SKM-1 treated with dmso at 0.1 percent for 144 hours (cell line): ENCODE measurements at regions not wholly inside any gene's neighbourhood (a gene's known extent, or its start where the extent isn't known, plus 50 kb on each side); places are given as distances from the start of the nearest gene placed in this dataset.

Experiments
- DNase-seq: peaks from one replicate; lab custom pipeline; 2025; ENCODE audit not compliant: unreplicated experiment; lab: John Stamatoyannopoulos, UW

DNA sequence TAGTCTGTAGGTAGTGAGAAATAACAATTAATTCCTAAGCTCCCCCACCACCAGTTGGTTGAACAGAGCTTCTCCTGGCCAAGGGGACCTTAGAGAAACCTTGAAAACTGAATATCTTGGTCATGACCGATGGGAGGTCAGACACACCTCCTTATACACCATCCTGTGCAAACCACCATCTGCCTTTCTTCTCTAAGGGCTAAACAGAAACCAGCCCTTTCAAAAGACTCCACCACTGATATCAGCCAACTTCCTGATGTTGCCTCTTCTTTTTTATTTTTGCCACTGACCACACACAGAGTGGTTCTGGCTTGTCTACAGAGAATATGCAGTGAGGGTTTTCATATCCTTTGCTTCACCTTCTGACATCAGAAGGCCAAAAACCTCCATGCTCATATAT lies 977.7 kb upstream of the SEL1L start:
- no peak for DNase-seq

- no peak for DNase-seq
Measured at GRCh38 chr14:82520765-82521164, 987.1 kb upstream of the SEL1L start.

GRCh38 chr14:82521191-82521590 lies 987.5 kb upstream of the SEL1L start:
- no peak for DNase-seq

DNA sequence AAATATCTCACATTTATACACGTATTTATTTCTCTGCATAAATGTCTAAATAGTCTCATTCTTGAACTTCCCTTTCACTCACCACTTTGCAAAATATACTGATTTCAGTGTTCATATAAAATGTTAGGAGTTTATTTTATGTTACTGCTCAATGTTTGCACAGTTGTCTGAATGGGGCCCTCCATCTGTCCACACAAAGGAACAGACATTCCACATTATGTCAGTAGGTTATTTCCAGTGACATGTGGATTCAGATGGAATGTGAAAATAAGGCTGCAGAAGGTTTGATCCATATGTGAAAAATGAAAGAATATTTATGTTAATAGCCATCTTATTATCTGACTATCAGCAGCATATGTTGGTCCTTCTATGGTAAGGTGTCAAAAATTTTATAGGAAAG lies 994.4 kb upstream of the SEL1L start:
- no peak for DNase-seq

GRCh38 chr14:82533351-82533750 lies 999.7 kb upstream of the SEL1L start:
- no peak for DNase-seq

DNA sequence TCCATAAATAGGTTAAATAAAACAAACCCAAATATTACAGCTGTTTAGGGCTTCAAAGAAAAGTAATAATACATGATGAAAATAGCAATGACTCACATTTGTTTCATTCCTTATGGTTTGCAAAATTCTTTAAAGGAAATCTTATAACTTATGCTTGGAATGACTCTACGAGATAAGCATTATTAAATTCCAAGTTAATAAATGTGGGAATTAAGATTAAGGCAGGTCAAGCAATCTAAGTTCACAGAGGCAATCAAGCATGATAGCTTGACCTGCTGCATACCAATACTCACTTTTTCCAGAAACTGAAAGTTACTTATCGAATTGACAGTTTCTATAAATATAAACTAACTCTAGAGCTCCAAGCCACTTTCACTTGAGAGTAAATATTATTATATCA lies 1002.9 kb upstream of the SEL1L start:
- no peak for DNase-seq

GRCh38 chr14:82537831-82538230 lies 1004.2 kb upstream of the SEL1L start:
- no peak for DNase-seq

GRCh38 chr14:82546401-82546800 lies 1012.7 kb upstream of the SEL1L start:
- DNase-seq: no peak

DNA sequence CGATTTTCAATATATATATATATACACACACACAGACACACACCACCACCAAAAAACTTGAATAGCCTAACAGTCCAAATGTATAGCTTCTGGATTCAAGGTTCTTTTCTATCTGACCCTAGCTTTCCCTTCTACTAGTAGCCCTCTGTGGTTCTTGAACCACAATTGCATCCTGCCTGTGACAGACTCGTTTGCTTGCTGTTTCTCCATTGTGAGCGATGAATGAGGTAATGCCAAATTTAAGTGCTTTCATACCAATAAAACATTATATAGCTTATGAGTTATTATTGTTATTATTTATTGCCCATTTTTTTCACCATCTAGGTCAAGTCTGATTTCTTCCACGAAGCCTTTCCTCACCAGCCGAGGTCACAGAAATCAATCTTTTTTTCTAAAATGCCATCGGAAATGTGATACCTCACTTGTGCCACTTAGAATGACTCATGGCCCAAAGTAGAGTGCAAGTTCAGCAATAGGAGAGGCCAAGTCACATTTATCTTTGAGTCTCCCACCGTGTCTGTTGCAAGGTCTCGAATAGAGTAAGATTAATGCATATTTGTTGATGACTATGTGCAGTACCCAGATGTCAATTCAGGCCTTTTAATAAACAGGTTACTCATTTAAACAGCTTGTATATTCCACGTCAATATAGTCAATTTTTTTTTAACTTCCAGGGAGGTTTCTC lies 1015.8 kb upstream of the SEL1L start:
- DNase-seq: no peak

DNA sequence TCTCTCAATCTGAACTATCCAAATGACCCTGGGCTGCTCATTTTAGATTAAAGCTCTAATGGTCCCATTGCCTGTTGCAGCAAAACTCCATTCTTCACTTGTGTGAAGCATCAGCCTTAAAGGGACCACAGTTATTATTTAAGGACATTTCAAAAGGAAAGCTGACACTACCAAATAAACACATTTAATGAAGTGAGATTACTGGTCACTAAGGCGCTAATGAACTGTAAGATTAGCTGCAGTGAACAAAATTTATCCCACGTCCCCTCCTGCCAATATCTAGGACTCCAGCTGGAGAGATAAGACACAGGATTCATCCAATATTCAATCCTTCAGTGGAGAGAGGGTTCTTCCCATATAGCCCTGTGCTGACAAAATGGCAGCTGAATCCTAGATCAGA lies 1029.2 kb upstream of the SEL1L start:
- no peak for DNase-seq

DNA sequence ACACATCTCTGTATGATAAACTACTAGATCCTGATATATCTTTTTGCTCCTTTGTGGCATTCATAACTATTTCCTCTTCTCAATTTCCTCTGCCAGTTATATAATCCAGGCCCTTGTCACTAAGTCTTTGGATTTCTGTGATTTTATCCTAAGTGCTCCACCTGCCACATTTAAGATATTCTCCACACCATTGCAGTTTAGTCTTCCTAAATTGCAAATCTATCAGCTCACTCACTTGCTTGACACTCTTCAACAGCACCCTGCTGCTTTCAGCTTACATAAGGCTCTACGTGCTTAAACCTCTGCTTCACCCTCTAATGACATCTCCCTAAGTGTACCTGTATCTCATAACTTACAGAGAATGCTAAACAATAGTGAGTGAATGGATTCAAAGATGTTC lies 1032.2 kb upstream of the SEL1L start:
- no peak for DNase-seq

DNA sequence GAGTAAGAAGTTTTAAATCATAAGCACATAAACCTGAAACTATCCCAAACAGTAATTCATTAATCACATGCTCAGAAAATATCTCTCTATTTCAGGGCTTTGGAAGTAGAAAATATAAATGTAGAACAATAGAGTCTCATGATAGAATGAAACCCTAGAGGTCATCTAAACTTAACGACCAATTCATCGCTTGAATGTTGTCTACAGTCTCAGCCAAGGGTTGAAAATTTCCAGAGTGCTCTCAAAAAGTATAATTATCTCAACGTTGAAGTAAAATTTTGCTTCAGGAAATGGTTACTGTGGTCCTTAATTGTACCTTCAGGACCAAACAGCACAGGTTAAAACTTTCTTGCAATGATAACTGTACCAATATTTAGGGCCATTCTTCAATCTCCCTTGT lies 1053.6 kb upstream of the SEL1L start:
- DNase-seq: no peak

- DNase-seq: no peak
Measured at GRCh38 chr14:82595466-82595865, 1061.8 kb upstream of the SEL1L start.

DNA sequence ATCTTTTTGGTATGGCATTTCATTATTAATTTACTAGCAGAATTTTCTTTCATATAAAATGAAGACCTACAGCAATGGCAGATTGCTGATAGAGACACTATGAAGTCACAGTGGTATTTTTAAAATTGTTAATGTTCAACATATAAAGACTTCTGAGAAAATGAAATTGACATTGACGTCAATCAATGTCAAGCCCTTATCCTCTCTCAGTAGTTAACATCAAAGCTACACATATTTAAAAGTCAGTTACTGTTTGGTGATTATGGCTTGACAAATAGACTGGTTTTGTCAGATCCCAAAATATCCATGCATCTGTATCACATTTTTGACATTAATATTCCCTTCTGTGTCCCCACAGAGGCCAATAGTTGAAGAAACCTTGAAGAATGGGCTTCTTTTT lies 1069.1 kb upstream of the SEL1L start:
- no peak for DNase-seq

DNA sequence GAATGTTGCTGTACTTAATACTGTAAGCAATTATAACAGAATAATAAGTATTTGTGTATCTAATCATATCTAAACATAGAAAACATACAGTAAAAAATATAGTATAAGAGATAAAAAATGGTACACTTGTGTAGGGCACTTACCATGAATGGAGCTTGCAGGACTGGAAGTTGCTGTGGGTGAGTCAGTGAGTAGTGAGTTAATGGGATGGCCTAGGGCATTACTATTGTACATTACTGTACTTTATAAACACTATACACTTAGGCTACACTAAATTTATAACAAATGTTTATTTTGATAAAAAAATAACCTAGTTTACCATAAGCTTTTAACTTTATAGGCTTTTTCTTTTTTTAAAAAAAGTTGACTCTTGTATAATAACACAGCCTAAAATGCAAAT lies 1071.2 kb upstream of the SEL1L start:
- DNase-seq: no peak

DNA sequence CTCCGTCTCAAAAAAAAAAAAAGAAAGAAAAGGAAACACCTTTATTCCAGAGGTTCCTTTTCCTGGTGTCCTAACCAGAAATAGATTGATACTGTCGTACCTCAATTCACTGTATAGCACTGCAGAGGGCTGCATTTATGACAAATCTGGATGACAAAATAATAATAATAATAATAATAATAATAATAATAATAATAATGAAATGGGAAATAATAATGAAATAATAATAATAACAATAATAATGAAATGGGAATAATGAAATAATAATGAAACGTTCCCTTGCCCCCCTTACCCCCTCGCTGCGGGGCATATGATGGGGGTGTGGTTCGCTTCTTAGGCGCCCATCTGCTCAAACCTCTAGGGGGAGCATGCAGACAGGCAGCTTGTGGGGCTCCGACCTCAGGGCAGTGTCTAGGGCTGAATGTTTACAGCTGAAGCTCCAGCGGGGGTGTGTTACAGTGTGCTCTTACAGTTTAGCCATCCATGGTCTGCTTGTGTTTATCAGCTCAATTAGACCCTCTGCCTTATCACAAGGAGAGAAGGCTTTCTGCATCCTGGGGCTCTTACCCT lies 1088.3 kb upstream of the SEL1L start:
- DNase-seq: no peak

GRCh38 chr14:82626156-82627066 lies 1092.8 kb upstream of the SEL1L start:
- no peak for DNase-seq

DNA sequence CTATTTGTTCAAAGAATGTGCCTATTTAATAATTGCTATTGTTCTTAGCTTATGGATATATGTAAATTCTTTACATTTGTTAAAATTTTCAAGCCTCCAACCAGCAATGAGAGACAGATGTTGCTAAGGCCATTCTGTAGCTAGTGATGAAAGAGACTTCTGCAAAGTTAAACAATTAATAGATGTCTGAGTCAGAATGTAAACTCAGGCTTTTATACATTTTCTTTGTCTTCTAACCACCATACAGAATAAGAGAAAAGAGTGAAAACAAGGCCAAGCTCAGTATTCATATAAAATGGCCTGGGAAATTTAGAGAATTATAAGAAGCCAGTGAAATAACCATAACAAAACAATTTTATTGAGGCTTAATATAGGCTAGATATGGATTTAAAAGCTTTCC lies 1102.3 kb upstream of the SEL1L start:
- no peak for DNase-seq

- DNase-seq: no peak
Measured at GRCh38 chr14:82636426-82636825, 1102.8 kb upstream of the SEL1L start.

GRCh38 chr14:82641050-82641540 lies 1107.4 kb upstream of the SEL1L start:
- no peak for DNase-seq

GRCh38 chr14:82642425-82642824 lies 1108.8 kb upstream of the SEL1L start:
- no peak for DNase-seq
